ENCODE measurements at regions not wholly inside any gene's neighbourhood (a gene's known extent, or its start where the extent isn't known, plus 50 kb on each side); places are given as distances from the start of the nearest gene placed in this dataset.
"Not testable (repeated sequence)": the region's sequence is repeated elsewhere in the genome, so short reads cannot be mapped to it uniquely, and the experiment has no call there.

- H3K4me1 ChIP-seq (ENCODE audit: control insufficient read depth, extremely low read depth, insufficient read depth, low read length); H3K27me3 ChIP-seq (ENCODE audit: control insufficient read depth, insufficient read depth, low read length); DNase-seq (ENCODE audit: low read depth in 2 of 2); H2AFZ ChIP-seq (ENCODE audit: low read length); H3K27ac ChIP-seq (ENCODE audit: insufficient read depth, low read length); H3K9me3 ChIP-seq (ENCODE audit: control insufficient read depth, insufficient read depth, low read depth, low read length); H3K36me3 ChIP-seq (ENCODE audit: control insufficient read depth, insufficient read depth, low read length); H3K9ac ChIP-seq (ENCODE audit: insufficient read depth, low read length); H3K4me3 ChIP-seq (replicated peaks in 1 of 4; ENCODE audit: control extremely low read depth in 1 of 4, insufficient read depth in 1 of 4, low read depth in 3 of 4, low read length in 4 of 4); H3K79me2 ChIP-seq (ENCODE audit: control insufficient read depth, insufficient read depth, low read length); H4K20me1 ChIP-seq (ENCODE audit: control insufficient read depth, extremely low read depth, insufficient read depth, low read length); H3K4me2 ChIP-seq (ENCODE audit: extremely low read depth, insufficient read depth, low read length): not testable (repeated sequence)
These were observed 65.9 kb downstream of the PPIAL4G start for GRCh38 chr1:148417241-148417640.

GRCh38 chr1:148413385-148413784 is 69.7 kb downstream of the PPIAL4G start:
- not testable (repeated sequence) for H3K27ac ChIP-seq (ENCODE audit: insufficient read depth, low read length); DNase-seq (ENCODE audit: low read depth in 2 of 2); H3K27me3 ChIP-seq (ENCODE audit: control insufficient read depth, insufficient read depth, low read length); H3K4me3 ChIP-seq (replicated peaks in 1 of 4; ENCODE audit: control extremely low read depth in 1 of 4, insufficient read depth in 1 of 4, low read depth in 3 of 4, low read length in 4 of 4); H3K9ac ChIP-seq (ENCODE audit: insufficient read depth, low read length); H4K20me1 ChIP-seq (ENCODE audit: control insufficient read depth, extremely low read depth, insufficient read depth, low read length); H3K4me1 ChIP-seq (ENCODE audit: control insufficient read depth, extremely low read depth, insufficient read depth, low read length); H3K9me3 ChIP-seq (ENCODE audit: control insufficient read depth, insufficient read depth, low read depth, low read length); H2AFZ ChIP-seq (ENCODE audit: low read length); H3K36me3 ChIP-seq (ENCODE audit: control insufficient read depth, insufficient read depth, low read length); H3K4me2 ChIP-seq (ENCODE audit: extremely low read depth, insufficient read depth, low read length); H3K79me2 ChIP-seq (ENCODE audit: control insufficient read depth, insufficient read depth, low read length)

GRCh38 chr1:148404786-148405568 is 78.1 kb downstream of the PPIAL4G start:
- H3K36me3 ChIP-seq (ENCODE audit: control insufficient read depth, insufficient read depth, low read length); H3K4me3 ChIP-seq (replicated peaks in 1 of 4; ENCODE audit: control extremely low read depth in 1 of 4, insufficient read depth in 1 of 4, low read depth in 3 of 4, low read length in 4 of 4); H3K9me3 ChIP-seq (ENCODE audit: control insufficient read depth, insufficient read depth, low read depth, low read length); H4K20me1 ChIP-seq (ENCODE audit: control insufficient read depth, extremely low read depth, insufficient read depth, low read length); H3K27me3 ChIP-seq (ENCODE audit: control insufficient read depth, insufficient read depth, low read length); H3K4me1 ChIP-seq (ENCODE audit: control insufficient read depth, extremely low read depth, insufficient read depth, low read length); H3K79me2 ChIP-seq (ENCODE audit: control insufficient read depth, insufficient read depth, low read length); H3K27ac ChIP-seq (ENCODE audit: insufficient read depth, low read length); H3K9ac ChIP-seq (ENCODE audit: insufficient read depth, low read length); H2AFZ ChIP-seq (ENCODE audit: low read length); H3K4me2 ChIP-seq (ENCODE audit: extremely low read depth, insufficient read depth, low read length); DNase-seq (ENCODE audit: low read depth in 2 of 2): not testable (repeated sequence)

GRCh38 chr1:148403925-148404324 is 79.2 kb downstream of the PPIAL4G start:
- not testable (repeated sequence) for H3K79me2 ChIP-seq (ENCODE audit: control insufficient read depth, insufficient read depth, low read length); H2AFZ ChIP-seq (ENCODE audit: low read length); DNase-seq (ENCODE audit: low read depth in 2 of 2); H3K9me3 ChIP-seq (ENCODE audit: control insufficient read depth, insufficient read depth, low read depth, low read length); H3K4me3 ChIP-seq (replicated peaks in 1 of 4; ENCODE audit: control extremely low read depth in 1 of 4, insufficient read depth in 1 of 4, low read depth in 3 of 4, low read length in 4 of 4); H3K4me2 ChIP-seq (ENCODE audit: extremely low read depth, insufficient read depth, low read length); H3K4me1 ChIP-seq (ENCODE audit: control insufficient read depth, extremely low read depth, insufficient read depth, low read length); H3K27ac ChIP-seq (ENCODE audit: insufficient read depth, low read length); H3K9ac ChIP-seq (ENCODE audit: insufficient read depth, low read length); H3K36me3 ChIP-seq (ENCODE audit: control insufficient read depth, insufficient read depth, low read length); H4K20me1 ChIP-seq (ENCODE audit: control insufficient read depth, extremely low read depth, insufficient read depth, low read length); H3K27me3 ChIP-seq (ENCODE audit: control insufficient read depth, insufficient read depth, low read length)

DNA sequence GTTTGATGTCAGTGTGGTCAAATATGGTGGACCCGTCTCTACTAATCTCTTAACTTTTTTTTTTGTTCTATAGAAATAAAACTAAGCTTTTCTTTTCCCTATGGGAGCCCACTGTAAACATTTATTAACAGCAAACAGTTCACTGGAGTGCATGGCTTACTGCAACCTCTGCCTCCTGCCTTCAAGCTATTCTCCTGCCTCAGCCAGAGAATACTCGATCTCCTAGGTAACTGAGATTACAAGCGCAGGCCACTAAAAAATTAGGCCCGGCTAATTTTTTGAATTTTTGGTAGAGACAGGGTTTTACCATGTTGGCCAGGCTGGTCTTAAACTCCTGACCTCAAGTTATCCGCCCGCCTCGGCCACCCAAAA is 80.0 kb downstream of the PPIAL4G start:
- peak overlapping the region in 3 of 4 experiments; percentile 54 to 84 (median 65) for H3K4me3 ChIP-seq (replicated peaks in 1 of 4; ENCODE audit: control extremely low read depth in 1 of 4, insufficient read depth in 1 of 4, low read depth in 3 of 4, low read length in 4 of 4)
- DNase-seq (ENCODE audit: low read depth in 2 of 2), result peak in 1 of 2 donors; percentile 7
- H2AFZ ChIP-seq (ENCODE audit: low read length), result not testable (repeated sequence)

GRCh38 chr1:148402152-148403084 is 80.7 kb downstream of the PPIAL4G start:
- Histone ChIP-seq H3K27ac (ENCODE audit: insufficient read depth, low read length) (peak overlapping the region; percentile 65), H3K4me2 (ENCODE audit: extremely low read depth, insufficient read depth, low read length) (peak overlapping the region; percentile 67), H3K4me3 (replicated peaks in 1 of 4; ENCODE audit: control extremely low read depth in 1 of 4, insufficient read depth in 1 of 4, low read depth in 3 of 4, low read length in 4 of 4) (peak overlapping the region; percentile 33 to 84 (median 60)), H2AFZ (ENCODE audit: low read length) (peak overlapping the region; percentile 83)
- H3K4me1 ChIP-seq (ENCODE audit: control insufficient read depth, extremely low read depth, insufficient read depth, low read length); H3K27me3 ChIP-seq (ENCODE audit: control insufficient read depth, insufficient read depth, low read length); H3K79me2 ChIP-seq (ENCODE audit: control insufficient read depth, insufficient read depth, low read length); H3K36me3 ChIP-seq (ENCODE audit: control insufficient read depth, insufficient read depth, low read length); H3K9ac ChIP-seq (ENCODE audit: insufficient read depth, low read length); H3K9me3 ChIP-seq (ENCODE audit: control insufficient read depth, insufficient read depth, low read depth, low read length); H4K20me1 ChIP-seq (ENCODE audit: control insufficient read depth, extremely low read depth, insufficient read depth, low read length): not testable (repeated sequence)
- peak; percentile 62 to 71 for DNase-seq (ENCODE audit: low read depth in 2 of 2)

More for the DNA sequence above, 80.0 kb downstream of the PPIAL4G start:
- not testable (repeated sequence) for H3K27ac ChIP-seq (ENCODE audit: insufficient read depth, low read length); H3K9me3 ChIP-seq (ENCODE audit: control insufficient read depth, insufficient read depth, low read depth, low read length); H3K4me1 ChIP-seq (ENCODE audit: control insufficient read depth, extremely low read depth, insufficient read depth, low read length); H3K79me2 ChIP-seq (ENCODE audit: control insufficient read depth, insufficient read depth, low read length); H3K27me3 ChIP-seq (ENCODE audit: control insufficient read depth, insufficient read depth, low read length); H3K36me3 ChIP-seq (ENCODE audit: control insufficient read depth, insufficient read depth, low read length); H3K9ac ChIP-seq (ENCODE audit: insufficient read depth, low read length); H4K20me1 ChIP-seq (ENCODE audit: control insufficient read depth, extremely low read depth, insufficient read depth, low read length)
- H3K4me2 ChIP-seq (ENCODE audit: extremely low read depth, insufficient read depth, low read length), result peak overlapping the region; percentile 67
